GM12878 (cell line): ENCODE measurements at regions not wholly inside any gene's neighbourhood (a gene's known extent, or its start where the extent isn't known, plus 50 kb on each side); places are given as distances from the start of the nearest gene placed in this dataset.

Experiments used
- ATF7 ChIP-seq: fragments of 450-650 bp; IDR thresholded peaks from 2 replicates; pipeline ENCODE4 v1.6.1; 2016; ENCODE audit warnings: low read depth, mild to moderate bottlenecking
- BCL11A ChIP-seq: IDR thresholded peaks from 2 replicates; pipeline ENCODE4 v1.6.1; 2011; ENCODE audit warnings: low read depth, low read length
- CHD2 ChIP-seq: IDR thresholded peaks from 2 replicates; pipeline ENCODE4 v1.6.1; 2011; ENCODE audit warnings: low read depth, low read length, improper control_type of control experiment, borderline replicate concordance
- EGR1 ChIP-seq, 2 experiments: IDR thresholded peaks; 1 replicate in 1 of 2; 2 replicates in 1 of 2; pipeline ENCODE4 v1.6.1; 2011 to 2012; ENCODE audit warnings: low read depth in 2 of 2, low read length in 2 of 2, borderline replicate concordance in 1 of 2, mild to moderate bottlenecking in 1 of 2, moderate library complexity in 1 of 2
- ESRRA ChIP-seq: IDR thresholded peaks from 2 replicates; pipeline ENCODE4 v1.6.1; 2012; ENCODE audit warnings: mild to moderate bottlenecking, low read length, improper control_type of control experiment
- FOXK2 ChIP-seq: fragments of 450-650 bp; IDR thresholded peaks from 2 replicates; pipeline ENCODE4 v1.6.1; 2017; ENCODE audit warnings: mild to moderate bottlenecking, moderate library complexity
- IKZF1 ChIP-seq: fragments of 450-650 bp; conservative IDR thresholded peaks from 2 replicates; pipeline ENCODE4 v1.6.1; 2017; ENCODE audit warnings: antibody characterized with exemption, mild to moderate bottlenecking
- IKZF2 ChIP-seq, 2 experiments: fragments of 450-650 bp; IDR thresholded peaks; 2 replicates each; pipeline ENCODE4 v1.6.1; 2017; ENCODE audit warnings: mild to moderate bottlenecking in 2 of 2, moderate library complexity in 2 of 2
- NBN ChIP-seq: fragments of 450-650 bp; IDR thresholded peaks from 2 replicates; pipeline ENCODE4 v1.6.1; 2016
- NR2C1 ChIP-seq: fragments of 450-650 bp; IDR thresholded peaks from 2 replicates; pipeline ENCODE4 v1.6.1; 2017; ENCODE audit warnings: antibody characterized with exemption, mild to moderate bottlenecking, moderate library complexity
- PAX5 ChIP-seq: IDR thresholded peaks from 2 replicates; pipeline ENCODE4 v1.6.1; 2011; ENCODE audit warnings: low read depth, low read length, borderline replicate concordance
- POLR2AphosphoS5 ChIP-seq: IDR thresholded peaks from 2 replicates; pipeline ENCODE4 v1.6.1; 2011; ENCODE audit warnings: mild to moderate bottlenecking, low read length, inconsistent platforms
- RFX5 ChIP-seq: IDR thresholded peaks from 2 replicates; pipeline ENCODE4 v1.6.1; 2011; ENCODE audit warnings: low read depth, low read length, improper control_type of control experiment
- RUNX3 ChIP-seq: IDR thresholded peaks from 2 replicates; pipeline ENCODE4 v1.6.1; 2012; ENCODE audit warnings: low read length, inconsistent platforms
- SIX5 ChIP-seq: IDR thresholded peaks from 2 replicates; pipeline ENCODE4 v1.6.1; 2011; ENCODE audit warnings: mild to moderate bottlenecking, low read depth, low read length, moderate library complexity; ENCODE audit not compliant: severe bottlenecking
- SMARCA5 ChIP-seq: fragments of 450-650 bp; IDR thresholded peaks from 2 replicates; pipeline ENCODE4 v1.6.1; 2017; ENCODE audit warnings: mild to moderate bottlenecking
- SRF ChIP-seq, 2 experiments: IDR thresholded peaks; 2 replicates each; pipeline ENCODE4 v1.6.1; 2011; ENCODE audit warnings: low read depth in 2 of 2, low read length in 2 of 2, mild to moderate bottlenecking in 1 of 2, moderate library complexity in 1 of 2
- SUPT20H ChIP-seq: IDR thresholded peaks from 2 replicates; pipeline ENCODE4 v1.6.1; 2011; ENCODE audit warnings: low read depth, mild to moderate bottlenecking, low read length, moderate library complexity, borderline replicate concordance; ENCODE audit not compliant: control insufficient read depth
- ZBED1 ChIP-seq: IDR thresholded peaks from 2 replicates; pipeline ENCODE4 v1.6.1; 2016; ENCODE audit warnings: borderline replicate concordance
- ZNF207 ChIP-seq: fragments of 450-650 bp; IDR thresholded peaks from 2 replicates; pipeline ENCODE4 v1.6.1; 2014; ENCODE audit warnings: antibody characterized with exemption, mild to moderate bottlenecking, borderline replicate concordance
- ZNF274 ChIP-seq: IDR thresholded peaks from one replicate; pipeline ENCODE4 v1.8.0; 2011; ENCODE audit not compliant: insufficient read length, insufficient read depth
- ZZZ3 ChIP-seq: IDR thresholded peaks from 2 replicates; pipeline ENCODE4 v1.6.1; 2011; ENCODE audit warnings: low read depth; ENCODE audit not compliant: control insufficient read depth, insufficient read length
- TF ChIP-seq, protein P1 (sequence below): IDR thresholded peaks from 2 replicates; pipeline ENCODE4 v1.6.1; 2011; ENCODE audit warnings: low read depth, mild to moderate bottlenecking, low read length, moderate library complexity, borderline replicate concordance; ENCODE audit errors: extremely low read depth
- TF ChIP-seq, protein P2 (sequence below): fragments of 450-650 bp; IDR thresholded peaks from 2 replicates; pipeline ENCODE4 v1.6.1; 2017; ENCODE audit warnings: mild to moderate bottlenecking, moderate library complexity
- TF ChIP-seq, protein P3 (sequence below): fragments of 450-650 bp; IDR thresholded peaks from 2 replicates; pipeline ENCODE4 v1.6.1; 2018; ENCODE audit warnings: borderline replicate concordance, mild to moderate bottlenecking; ENCODE audit not compliant: partially characterized antibody

DNA sequence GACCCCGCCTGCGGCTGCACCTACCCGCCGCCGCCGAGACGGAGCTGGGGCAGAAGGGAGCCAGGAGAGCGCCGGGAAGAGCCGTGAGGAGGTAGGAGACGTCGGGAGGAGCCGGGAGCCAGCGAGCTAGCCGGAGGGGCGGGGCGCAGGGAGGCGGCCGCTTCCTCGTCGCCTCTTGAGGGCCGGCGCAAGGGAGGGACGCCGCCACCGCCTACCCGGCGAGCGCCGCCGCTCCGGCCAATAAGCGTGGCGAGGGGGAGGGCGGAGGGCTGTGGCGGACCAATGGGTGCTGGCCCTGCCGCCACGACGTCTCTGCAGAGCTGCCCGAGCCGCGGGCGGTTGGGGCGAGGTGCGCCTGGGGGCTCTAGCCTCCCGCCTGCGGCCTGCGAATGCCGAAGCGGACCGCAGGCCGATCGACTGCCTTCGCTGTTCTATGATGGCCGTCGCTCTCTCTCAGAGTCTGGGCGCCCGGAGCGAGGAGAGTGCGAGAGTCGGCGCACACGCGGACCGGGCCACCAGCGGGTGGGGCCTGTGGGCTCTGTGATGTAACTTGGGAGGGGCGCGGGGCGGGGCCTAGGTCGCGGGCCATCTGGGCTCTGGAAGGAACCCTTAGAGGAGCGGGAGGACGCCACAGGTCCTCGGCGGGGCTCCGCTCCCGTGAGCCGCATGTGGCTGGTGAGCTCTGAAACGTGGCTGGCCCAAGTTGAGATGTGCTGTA, 72.7 kb upstream of the MAP4 start (continued):
- no peak for TF ChIP-seq SUPT20H
- TF ChIP-seq BCL11A = no peak
- no peak for TF ChIP-seq ESRRA
- TF ChIP-seq SMARCA5 = no peak; the same call in 1 of the 2 replicates
- TF ChIP-seq, protein P1, sequence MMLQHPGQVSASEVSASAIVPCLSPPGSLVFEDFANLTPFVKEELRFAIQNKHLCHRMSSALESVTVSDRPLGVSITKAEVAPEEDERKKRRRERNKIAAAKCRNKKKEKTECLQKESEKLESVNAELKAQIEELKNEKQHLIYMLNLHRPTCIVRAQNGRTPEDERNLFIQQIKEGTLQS = no peak
- TF ChIP-seq NR2C1 = no peak
- peak; percentile 67 for TF ChIP-seq RFX5
- TF ChIP-seq ZNF274 = no peak
- TF ChIP-seq IKZF2 (IDR thresholded peaks at IDR 0.05) = peak; percentile 25 to 61; a peak in 2 of 4 replicates
- TF ChIP-seq, protein P2, sequence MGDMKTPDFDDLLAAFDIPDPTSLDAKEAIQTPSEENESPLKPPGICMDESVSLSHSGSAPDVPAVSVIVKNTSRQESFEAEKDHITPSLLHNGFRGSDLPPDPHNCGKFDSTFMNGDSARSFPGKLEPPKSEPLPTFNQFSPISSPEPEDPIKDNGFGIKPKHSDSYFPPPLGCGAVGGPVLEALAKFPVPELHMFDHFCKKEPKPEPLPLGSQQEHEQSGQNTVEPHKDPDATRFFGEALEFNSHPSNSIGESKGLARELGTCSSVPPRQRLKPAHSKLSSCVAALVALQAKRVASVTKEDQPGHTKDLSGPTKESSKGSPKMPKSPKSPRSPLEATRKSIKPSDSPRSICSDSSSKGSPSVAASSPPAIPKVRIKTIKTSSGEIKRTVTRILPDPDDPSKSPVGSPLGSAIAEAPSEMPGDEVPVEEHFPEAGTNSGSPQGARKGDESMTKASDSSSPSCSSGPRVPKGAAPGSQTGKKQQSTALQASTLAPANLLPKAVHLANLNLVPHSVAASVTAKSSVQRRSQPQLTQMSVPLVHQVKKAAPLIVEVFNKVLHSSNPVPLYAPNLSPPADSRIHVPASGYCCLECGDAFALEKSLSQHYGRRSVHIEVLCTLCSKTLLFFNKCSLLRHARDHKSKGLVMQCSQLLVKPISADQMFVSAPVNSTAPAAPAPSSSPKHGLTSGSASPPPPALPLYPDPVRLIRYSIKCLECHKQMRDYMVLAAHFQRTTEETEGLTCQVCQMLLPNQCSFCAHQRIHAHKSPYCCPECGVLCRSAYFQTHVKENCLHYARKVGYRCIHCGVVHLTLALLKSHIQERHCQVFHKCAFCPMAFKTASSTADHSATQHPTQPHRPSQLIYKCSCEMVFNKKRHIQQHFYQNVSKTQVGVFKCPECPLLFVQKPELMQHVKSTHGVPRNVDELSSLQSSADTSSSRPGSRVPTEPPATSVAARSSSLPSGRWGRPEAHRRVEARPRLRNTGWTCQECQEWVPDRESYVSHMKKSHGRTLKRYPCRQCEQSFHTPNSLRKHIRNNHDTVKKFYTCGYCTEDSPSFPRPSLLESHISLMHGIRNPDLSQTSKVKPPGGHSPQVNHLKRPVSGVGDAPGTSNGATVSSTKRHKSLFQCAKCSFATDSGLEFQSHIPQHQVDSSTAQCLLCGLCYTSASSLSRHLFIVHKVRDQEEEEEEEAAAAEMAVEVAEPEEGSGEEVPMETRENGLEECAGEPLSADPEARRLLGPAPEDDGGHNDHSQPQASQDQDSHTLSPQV = no peak
- no peak for TF ChIP-seq FOXK2
- peak; percentile 94 for TF ChIP-seq POLR2AphosphoS5
- TF ChIP-seq, protein P3, sequence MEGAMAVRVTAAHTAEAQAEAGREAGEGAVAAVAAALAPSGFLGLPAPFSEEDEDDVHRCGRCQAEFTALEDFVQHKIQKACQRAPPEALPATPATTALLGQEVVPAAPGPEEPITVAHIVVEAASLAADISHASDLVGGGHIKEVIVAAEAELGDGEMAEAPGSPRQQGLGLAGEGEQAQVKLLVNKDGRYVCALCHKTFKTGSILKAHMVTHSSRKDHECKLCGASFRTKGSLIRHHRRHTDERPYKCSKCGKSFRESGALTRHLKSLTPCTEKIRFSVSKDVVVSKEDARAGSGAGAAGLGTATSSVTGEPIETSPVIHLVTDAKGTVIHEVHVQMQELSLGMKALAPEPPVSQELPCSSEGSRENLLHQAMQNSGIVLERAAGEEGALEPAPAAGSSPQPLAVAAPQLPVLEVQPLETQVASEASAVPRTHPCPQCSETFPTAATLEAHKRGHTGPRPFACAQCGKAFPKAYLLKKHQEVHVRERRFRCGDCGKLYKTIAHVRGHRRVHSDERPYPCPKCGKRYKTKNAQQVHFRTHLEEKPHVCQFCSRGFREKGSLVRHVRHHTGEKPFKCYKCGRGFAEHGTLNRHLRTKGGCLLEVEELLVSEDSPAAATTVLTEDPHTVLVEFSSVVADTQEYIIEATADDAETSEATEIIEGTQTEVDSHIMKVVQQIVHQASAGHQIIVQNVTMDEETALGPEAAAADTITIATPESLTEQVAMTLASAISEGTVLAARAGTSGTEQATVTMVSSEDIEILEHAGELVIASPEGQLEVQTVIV = peak; percentile 43
- peak; percentile 81 for TF ChIP-seq ATF7
- TF ChIP-seq EGR1 (IDR thresholded peaks at IDR 0.05; ENCODE audit: borderline replicate concordance in 1 of 2, low read depth in 2 of 2, low read length in 2 of 2) = peak in 1 of 2 experiments; percentile 29; a peak in 1 of 3 replicates
- TF ChIP-seq NBN = peak; percentile 71; the same call in 1 of the 2 replicates
- TF ChIP-seq CHD2 = peak; percentile 88
- peak in 1 of 2 experiments; percentile 12; a peak in 1 of 4 replicates for TF ChIP-seq SRF (IDR thresholded peaks at IDR 0.05; ENCODE audit: low read depth in 2 of 2, low read length in 2 of 2)
- peak; percentile 58 for TF ChIP-seq RUNX3
- TF ChIP-seq PAX5 = no peak
- TF ChIP-seq ZNF207 = peak; percentile 94
- no peak for TF ChIP-seq SIX5
- TF ChIP-seq ZBED1 = no peak
- TF ChIP-seq ZZZ3 = no peak
- peak; percentile 92 for TF ChIP-seq IKZF1
